Chondrocyte (in vitro differentiated cells): ENCODE measurements at regions not wholly inside any gene's neighbourhood (a gene's known extent, or its start where the extent isn't known, plus 50 kb on each side); places are given as distances from the start of the nearest gene placed in this dataset.

ENCODE experiments used
- DNase-seq: peaks from one replicate; pipeline ENCODE4 v3.0.0; 2021; ENCODE audit warnings: mixed read lengths, low spot score
- H3K27ac Mint-ChIP-seq: one replicate; pipeline ENCODE4 v1.8.0; 2021; ENCODE audit warnings: mild to moderate bottlenecking, moderate library complexity, mixed read lengths; ENCODE audit not compliant: unreplicated experiment
- H3K27me3 Mint-ChIP-seq: 2 replicates; pipeline ENCODE4 v1.8.0; 2021; ENCODE audit warnings: low read depth, mixed read lengths
- H3K36me3 Mint-ChIP-seq: 2 replicates; pipeline ENCODE4 v1.8.0; 2021; ENCODE audit warnings: low read depth, mixed read lengths
- H3K4me1 Mint-ChIP-seq: 2 replicates; pipeline ENCODE4 v1.8.0; 2021; ENCODE audit warnings: low read depth, mild to moderate bottlenecking, mixed read lengths
- H3K4me3 Mint-ChIP-seq: one replicate; pipeline ENCODE4 v1.8.0; 2021; ENCODE audit warnings: mild to moderate bottlenecking, moderate library complexity, mixed read lengths; ENCODE audit not compliant: unreplicated experiment
- H3K9me3 Mint-ChIP-seq: 2 replicates; pipeline ENCODE4 v1.8.0; 2021; ENCODE audit warnings: low read depth, mixed read lengths
- TF ChIP-seq, protein P1 (sequence below): fragments of 200-600 bp; sonication (generic); IDR thresholded peaks from 2 replicates; pipeline ENCODE4 v1.5.0; 2021; ENCODE audit warnings: antibody characterized with exemption, mild to moderate bottlenecking, moderate library complexity

DNA sequence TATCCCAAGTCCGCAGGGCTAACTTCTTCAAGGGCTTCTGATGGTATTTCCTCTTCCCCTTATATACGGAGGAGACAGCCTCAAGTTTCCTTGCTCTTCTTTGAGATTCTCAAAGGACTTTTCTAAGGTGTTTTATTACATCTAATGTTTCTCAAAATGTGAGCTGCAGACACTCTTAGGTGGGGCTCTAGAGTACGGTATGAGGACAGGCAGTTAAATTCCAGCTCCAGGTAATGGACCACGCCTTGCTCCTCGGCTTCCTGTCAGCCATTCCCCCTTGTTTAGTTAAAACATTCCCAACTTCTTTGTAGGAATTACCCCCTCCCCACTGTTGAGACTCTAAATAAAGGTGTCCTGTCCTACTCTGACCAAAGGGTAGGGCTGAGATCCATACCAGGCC is 131.9 kb downstream of the IRS1 start:
- Mint-ChIP-seq H3K9me3 (no peaks in the 10 kb centered on the region), H3K36me3 (no peaks in the 10 kb centered on the region), H3K27ac (no peak overlapping the region), H3K4me3 (no peak overlapping the region), H3K27me3 (no peaks in the 10 kb centered on the region), H3K4me1 (peaks cover 11% of the 10 kb centered on the region)
- no peak for DNase-seq
- TF ChIP-seq, protein P1, sequence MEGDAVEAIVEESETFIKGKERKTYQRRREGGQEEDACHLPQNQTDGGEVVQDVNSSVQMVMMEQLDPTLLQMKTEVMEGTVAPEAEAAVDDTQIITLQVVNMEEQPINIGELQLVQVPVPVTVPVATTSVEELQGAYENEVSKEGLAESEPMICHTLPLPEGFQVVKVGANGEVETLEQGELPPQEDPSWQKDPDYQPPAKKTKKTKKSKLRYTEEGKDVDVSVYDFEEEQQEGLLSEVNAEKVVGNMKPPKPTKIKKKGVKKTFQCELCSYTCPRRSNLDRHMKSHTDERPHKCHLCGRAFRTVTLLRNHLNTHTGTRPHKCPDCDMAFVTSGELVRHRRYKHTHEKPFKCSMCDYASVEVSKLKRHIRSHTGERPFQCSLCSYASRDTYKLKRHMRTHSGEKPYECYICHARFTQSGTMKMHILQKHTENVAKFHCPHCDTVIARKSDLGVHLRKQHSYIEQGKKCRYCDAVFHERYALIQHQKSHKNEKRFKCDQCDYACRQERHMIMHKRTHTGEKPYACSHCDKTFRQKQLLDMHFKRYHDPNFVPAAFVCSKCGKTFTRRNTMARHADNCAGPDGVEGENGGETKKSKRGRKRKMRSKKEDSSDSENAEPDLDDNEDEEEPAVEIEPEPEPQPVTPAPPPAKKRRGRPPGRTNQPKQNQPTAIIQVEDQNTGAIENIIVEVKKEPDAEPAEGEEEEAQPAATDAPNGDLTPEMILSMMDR, result no peak

DNA sequence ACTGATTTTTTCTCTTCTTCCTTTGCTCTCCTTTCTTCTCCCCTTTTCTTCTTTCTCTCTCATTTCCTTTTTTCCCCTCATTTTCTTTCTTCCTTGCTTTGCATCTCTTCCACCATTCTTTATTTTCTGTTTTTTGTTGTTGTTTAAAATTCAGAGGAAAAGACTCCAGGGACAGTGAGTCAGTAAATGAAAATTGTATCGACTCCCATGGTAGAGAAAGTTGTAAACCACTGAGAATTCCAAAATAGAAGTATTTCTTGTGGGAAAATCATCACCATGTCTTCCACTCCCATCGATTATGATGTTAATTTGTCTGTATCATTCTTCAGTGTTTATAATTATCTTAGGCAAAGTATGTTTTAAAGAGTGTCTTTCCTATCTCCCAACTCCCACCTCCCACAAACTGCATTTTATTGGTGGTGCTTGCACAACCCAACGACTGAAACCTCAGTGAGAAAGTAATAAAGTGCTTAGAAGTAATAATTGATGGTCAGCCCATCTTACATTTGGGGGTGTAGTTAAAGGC is 134.3 kb downstream of the IRS1 start:
- peak overlapping the region; percentile 60 for H3K27ac Mint-ChIP-seq
- no peaks in the 10 kb centered on the region for H3K27me3 Mint-ChIP-seq
- TF ChIP-seq, protein P1, result no peak
- H3K9me3 Mint-ChIP-seq, result no peaks in the 10 kb centered on the region
- no peaks in the 10 kb centered on the region for H3K36me3 Mint-ChIP-seq
- DNase-seq, result no peak
- peaks cover 33% of the 10 kb centered on the region for H3K4me1 Mint-ChIP-seq
- H3K4me3 Mint-ChIP-seq, result no peak overlapping the region

DNA sequence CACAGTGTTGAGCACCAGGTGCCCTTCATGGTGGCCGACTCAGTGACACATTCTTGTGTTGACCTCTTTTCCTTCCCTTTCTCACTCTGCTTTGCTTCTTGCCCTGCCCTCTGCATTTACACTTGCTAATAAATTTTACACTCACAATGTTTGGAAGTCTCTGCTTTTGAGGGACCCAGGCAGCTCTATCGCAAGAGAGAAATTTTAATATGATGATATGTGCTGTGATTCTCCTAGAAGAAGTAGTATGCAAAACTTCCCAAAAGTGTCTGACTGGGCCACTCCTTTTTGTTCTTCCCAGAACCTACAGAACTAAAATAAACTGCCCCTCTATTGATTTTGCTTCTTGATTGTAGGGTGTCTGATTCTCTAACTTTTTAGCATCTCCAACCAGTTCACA is 135.0 kb downstream of the IRS1 start:
- Mint-ChIP-seq H3K9me3 (no peaks in the 10 kb centered on the region), H3K4me3 (no peak overlapping the region), H3K36me3 (no peaks in the 10 kb centered on the region), H3K4me1 (peaks cover 38% of the 10 kb centered on the region), H3K27ac (no peak overlapping the region), H3K27me3 (no peaks in the 10 kb centered on the region)
- DNase-seq, result no peak
- TF ChIP-seq, protein P1, result no peak

DNA sequence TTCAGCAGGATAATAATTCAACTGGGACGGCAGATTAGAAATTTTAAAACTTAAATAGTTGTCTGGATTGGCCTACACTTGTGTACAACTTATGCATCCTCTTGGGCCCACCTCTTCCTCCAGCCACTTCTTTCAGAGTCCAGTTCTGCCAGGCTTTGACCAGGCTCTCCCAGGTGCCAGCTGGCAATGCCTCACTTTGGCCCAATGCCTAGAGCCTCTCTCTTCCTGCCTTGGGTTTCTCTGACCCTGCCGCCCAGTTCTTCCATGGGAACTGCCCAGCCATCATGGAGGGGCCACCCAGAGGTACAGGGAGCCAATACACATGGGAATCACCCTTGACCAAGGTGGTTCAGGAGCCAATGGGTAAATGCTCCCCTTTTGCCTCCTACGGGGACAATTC is 135.5 kb downstream of the IRS1 start:
- no peak for DNase-seq
- H3K9me3 Mint-ChIP-seq, result no peaks in the 10 kb centered on the region
- peaks cover 43% of the 10 kb centered on the region for H3K4me1 Mint-ChIP-seq
- H3K36me3 Mint-ChIP-seq, result no peaks in the 10 kb centered on the region
- no peak overlapping the region for H3K4me3 Mint-ChIP-seq
- no peak overlapping the region for H3K27ac Mint-ChIP-seq
- TF ChIP-seq, protein P1, result no peak
- no peaks in the 10 kb centered on the region for H3K27me3 Mint-ChIP-seq

DNA sequence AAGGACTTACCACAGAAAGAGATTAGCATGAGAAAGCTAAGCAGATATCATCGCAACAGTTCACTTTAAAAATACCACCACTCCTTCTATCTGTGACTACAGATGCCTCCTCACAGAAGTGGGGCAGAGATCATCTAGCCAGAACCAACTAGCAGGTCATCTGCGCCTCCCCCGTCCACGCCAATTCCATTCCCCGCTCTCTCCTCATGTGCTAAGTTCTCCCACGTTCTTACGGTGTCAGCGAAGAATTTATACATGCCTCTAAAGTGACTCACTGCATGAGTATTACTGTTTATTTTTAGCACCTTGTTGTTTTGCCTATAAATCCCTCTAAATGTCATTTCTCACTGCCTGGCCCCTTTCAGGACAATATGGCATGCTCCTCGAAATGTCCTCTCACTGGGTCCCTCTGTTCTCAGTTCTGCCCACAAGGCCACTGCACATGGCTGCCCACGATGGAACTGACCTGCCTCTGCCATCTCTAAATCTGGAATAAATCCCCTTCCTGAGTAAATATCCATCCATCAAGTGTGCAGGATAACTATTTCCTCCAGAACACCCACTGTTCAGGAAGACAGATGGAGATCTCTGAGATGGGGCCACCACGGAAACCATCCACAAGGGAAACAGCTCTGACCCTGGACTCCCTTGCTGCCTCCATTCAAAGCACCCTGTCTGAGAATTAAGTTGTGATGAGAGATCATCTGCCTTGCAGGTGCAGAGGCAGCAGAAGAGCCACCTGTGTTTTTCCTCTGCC is 137.7 kb downstream of the IRS1 start:
- H3K27ac Mint-ChIP-seq, result peak overlapping the region; percentile 87
- TF ChIP-seq, protein P1, result no peak
- no peaks in the 10 kb centered on the region for H3K27me3 Mint-ChIP-seq
- H3K9me3 Mint-ChIP-seq, result no peaks in the 10 kb centered on the region
- H3K4me3 Mint-ChIP-seq, result no peak overlapping the region
- no peak for DNase-seq
- peaks cover 50% of the 10 kb centered on the region for H3K4me1 Mint-ChIP-seq
- H3K36me3 Mint-ChIP-seq, result no peaks in the 10 kb centered on the region
